ENCODE measurements at regions not wholly inside any gene's neighbourhood (a gene's known extent, or its start where the extent isn't known, plus 50 kb on each side); places are given as distances from the start of the nearest gene placed in this dataset.

- TF ChIP-seq POLR2A (IDR thresholded peaks at IDR 0.05) (no peak), CTCF (IDR thresholded peaks at IDR 0.05) (no peak)
Observed at GRCh38 chr2:16008856-16009255, 68.5 kb downstream of the MYCN start.
